Adrenal gland (tissue), 5 donors: ENCODE measurements at regions not wholly inside any gene's neighbourhood (a gene's known extent, or its start where the extent isn't known, plus 50 kb on each side); places are given as distances from the start of the nearest gene placed in this dataset.

Experiments
- CTCF ChIP-seq, 6 experiments: fragments of 450-650 bp in 4 of 6; fragments of 200-600 bp in 2 of 6; sonication (generic) in 1 of 6; IDR thresholded peaks; 1 replicate in 5 of 6; 2 replicates in 1 of 6; pipeline versions ENCODE4 v1.5.1 to v1.8.0; 2016 to 2021; ENCODE audit warnings: antibody characterized with exemption in 6 of 6, mild to moderate bottlenecking in 2 of 6, moderate library complexity in 1 of 6
- POLR2A ChIP-seq, 2 donors: fragments of 450-650 bp; IDR thresholded peaks; one replicate each; pipeline ENCODE4 v1.6.1; 2017; ENCODE audit warnings: antibody characterized with exemption in 2 of 2, mild to moderate bottlenecking in 2 of 2, moderate library complexity in 1 of 2
- donor health status: DM: no; HTN: no; CAD: no.

GRCh38 chr18:2135309-2135708 is 436.0 kb downstream of the METTL4 start:
- no peak for TF ChIP-seq POLR2A (IDR thresholded peaks at IDR 0.05)
- TF ChIP-seq CTCF (IDR thresholded peaks at IDR 0.05) = no peak
